ENCODE measurements at regions not wholly inside any gene's neighbourhood (a gene's known extent, or its start where the extent isn't known, plus 50 kb on each side); places are given as distances from the start of the nearest gene placed in this dataset.

GRCh38 chr5:124561451-124561850, 185.0 kb downstream of the ZNF608 start:
- Histone ChIP-seq H3K27ac (ENCODE audit: low read depth, low read length) (no peak overlapping the region), H3K79me2 (ENCODE audit: control insufficient read depth, insufficient read depth, low read length, unreplicated experiment) (no peaks in the 10 kb centered on the region), H3K27me3 (ENCODE audit: insufficient read depth, low read length) (no peaks in the 10 kb centered on the region), H2AFZ (ENCODE audit: low read length, unreplicated experiment) (no peak overlapping the region), H3K4me1 (ENCODE audit: control insufficient read depth, insufficient read depth, low read length, unreplicated experiment) (no peaks in the 10 kb centered on the region), H3K36me3 (ENCODE audit: insufficient read depth, low read length) (no peaks in the 10 kb centered on the region), H3K4me3 (ENCODE audit: low read depth, low read length) (no peak overlapping the region)

GRCh38 chr5:124560370-124560769, 186.1 kb downstream of the ZNF608 start:
- Histone ChIP-seq H2AFZ (ENCODE audit: low read length, unreplicated experiment) (no peak overlapping the region), H3K4me3 (ENCODE audit: low read depth, low read length) (no peak overlapping the region), H3K36me3 (ENCODE audit: insufficient read depth, low read length) (no peaks in the 10 kb centered on the region), H3K27ac (ENCODE audit: low read depth, low read length) (no peak overlapping the region), H3K79me2 (ENCODE audit: control insufficient read depth, insufficient read depth, low read length, unreplicated experiment) (no peaks in the 10 kb centered on the region), H3K27me3 (ENCODE audit: insufficient read depth, low read length) (no peaks in the 10 kb centered on the region), H3K4me1 (ENCODE audit: control insufficient read depth, insufficient read depth, low read length, unreplicated experiment) (no peaks in the 10 kb centered on the region)

GRCh38 chr5:124557761-124558160, 188.7 kb downstream of the ZNF608 start:
- Histone ChIP-seq H3K36me3 (ENCODE audit: insufficient read depth, low read length) (no peaks in the 10 kb centered on the region), H3K4me3 (ENCODE audit: low read depth, low read length) (no peak overlapping the region), H3K27me3 (ENCODE audit: insufficient read depth, low read length) (no peaks in the 10 kb centered on the region), H3K27ac (ENCODE audit: low read depth, low read length) (no peak overlapping the region), H2AFZ (ENCODE audit: low read length, unreplicated experiment) (no peak overlapping the region), H3K79me2 (ENCODE audit: control insufficient read depth, insufficient read depth, low read length, unreplicated experiment) (no peaks in the 10 kb centered on the region), H3K4me1 (ENCODE audit: control insufficient read depth, insufficient read depth, low read length, unreplicated experiment) (no peaks in the 10 kb centered on the region)

- H3K4me1 ChIP-seq (ENCODE audit: control insufficient read depth, insufficient read depth, low read length, unreplicated experiment): no peaks in the 10 kb centered on the region
- H3K36me3 ChIP-seq (ENCODE audit: insufficient read depth, low read length): no peaks in the 10 kb centered on the region
- no peak overlapping the region for H3K27ac ChIP-seq (ENCODE audit: low read depth, low read length)
- no peaks in the 10 kb centered on the region for H3K79me2 ChIP-seq (ENCODE audit: control insufficient read depth, insufficient read depth, low read length, unreplicated experiment)
- H2AFZ ChIP-seq (ENCODE audit: low read length, unreplicated experiment): no peak overlapping the region
- H3K4me3 ChIP-seq (ENCODE audit: low read depth, low read length): no peak overlapping the region
- H3K27me3 ChIP-seq (ENCODE audit: insufficient read depth, low read length): no peaks in the 10 kb centered on the region
Observed at GRCh38 chr5:124554746-124555578, 191.5 kb downstream of the ZNF608 start.

- Histone ChIP-seq H3K4me3 (ENCODE audit: low read depth, low read length) (no peak overlapping the region), H3K27ac (ENCODE audit: low read depth, low read length) (no peak overlapping the region), H2AFZ (ENCODE audit: low read length, unreplicated experiment) (no peak overlapping the region), H3K79me2 (ENCODE audit: control insufficient read depth, insufficient read depth, low read length, unreplicated experiment) (no peaks in the 10 kb centered on the region), H3K4me1 (ENCODE audit: control insufficient read depth, insufficient read depth, low read length, unreplicated experiment) (no peaks in the 10 kb centered on the region), H3K27me3 (ENCODE audit: insufficient read depth, low read length) (no peaks in the 10 kb centered on the region), H3K36me3 (ENCODE audit: insufficient read depth, low read length) (no peaks in the 10 kb centered on the region)
Observed at GRCh38 chr5:124553911-124554310, 192.5 kb downstream of the ZNF608 start.

GRCh38 chr5:124552526-124552925, 193.9 kb downstream of the ZNF608 start:
- Histone ChIP-seq H3K27me3 (ENCODE audit: insufficient read depth, low read length) (no peaks in the 10 kb centered on the region), H3K4me1 (ENCODE audit: control insufficient read depth, insufficient read depth, low read length, unreplicated experiment) (no peaks in the 10 kb centered on the region), H2AFZ (ENCODE audit: low read length, unreplicated experiment) (no peak overlapping the region), H3K36me3 (ENCODE audit: insufficient read depth, low read length) (no peaks in the 10 kb centered on the region), H3K4me3 (ENCODE audit: low read depth, low read length) (no peak overlapping the region), H3K27ac (ENCODE audit: low read depth, low read length) (no peak overlapping the region), H3K79me2 (ENCODE audit: control insufficient read depth, insufficient read depth, low read length, unreplicated experiment) (no peaks in the 10 kb centered on the region)

- Histone ChIP-seq H3K27ac (ENCODE audit: low read depth, low read length) (no peak overlapping the region), H3K4me1 (ENCODE audit: control insufficient read depth, insufficient read depth, low read length, unreplicated experiment) (no peaks in the 10 kb centered on the region), H3K4me3 (ENCODE audit: low read depth, low read length) (no peak overlapping the region), H3K79me2 (ENCODE audit: control insufficient read depth, insufficient read depth, low read length, unreplicated experiment) (no peaks in the 10 kb centered on the region), H3K36me3 (ENCODE audit: insufficient read depth, low read length) (no peaks in the 10 kb centered on the region), H3K27me3 (ENCODE audit: insufficient read depth, low read length) (no peaks in the 10 kb centered on the region), H2AFZ (ENCODE audit: low read length, unreplicated experiment) (no peak overlapping the region)
Observed at GRCh38 chr5:124551939-124552279, 194.5 kb downstream of the ZNF608 start.

GRCh38 chr5:124550731-124551130, 195.7 kb downstream of the ZNF608 start:
- no peak overlapping the region for H2AFZ ChIP-seq (ENCODE audit: low read length, unreplicated experiment)
- H3K27ac ChIP-seq (ENCODE audit: low read depth, low read length): no peak overlapping the region
- no peaks in the 10 kb centered on the region for H3K4me1 ChIP-seq (ENCODE audit: control insufficient read depth, insufficient read depth, low read length, unreplicated experiment)
- 0 out of 2 replicates have a peak, but pooled peaks cover 2% of the 10 kb centered on the region for H3K27me3 ChIP-seq (ENCODE audit: insufficient read depth, low read length)
- H3K4me3 ChIP-seq (ENCODE audit: low read depth, low read length): no peak overlapping the region
- H3K79me2 ChIP-seq (ENCODE audit: control insufficient read depth, insufficient read depth, low read length, unreplicated experiment): no peaks in the 10 kb centered on the region
- no peaks in the 10 kb centered on the region for H3K36me3 ChIP-seq (ENCODE audit: insufficient read depth, low read length)

GRCh38 chr5:124549891-124550436, 196.5 kb downstream of the ZNF608 start:
- Histone ChIP-seq H3K4me1 (ENCODE audit: control insufficient read depth, insufficient read depth, low read length, unreplicated experiment) (no peaks in the 10 kb centered on the region), H3K27ac (ENCODE audit: low read depth, low read length) (no peak overlapping the region), H2AFZ (ENCODE audit: low read length, unreplicated experiment) (no peak overlapping the region), H3K79me2 (ENCODE audit: control insufficient read depth, insufficient read depth, low read length, unreplicated experiment) (no peaks in the 10 kb centered on the region), H3K36me3 (ENCODE audit: insufficient read depth, low read length) (no peaks in the 10 kb centered on the region), H3K4me3 (ENCODE audit: low read depth, low read length) (no peak overlapping the region), H3K27me3 (ENCODE audit: insufficient read depth, low read length) (0 out of 2 replicates have a peak, but pooled peaks cover 2% of the 10 kb centered on the region)

GRCh38 chr5:124546643-124547042, 199.8 kb downstream of the ZNF608 start:
- no peaks in the 10 kb centered on the region for H3K4me1 ChIP-seq (ENCODE audit: control insufficient read depth, insufficient read depth, low read length, unreplicated experiment)
- no peak overlapping the region for H3K27ac ChIP-seq (ENCODE audit: low read depth, low read length)
- H2AFZ ChIP-seq (ENCODE audit: low read length, unreplicated experiment): no peak overlapping the region
- no peaks in the 10 kb centered on the region for H3K36me3 ChIP-seq (ENCODE audit: insufficient read depth, low read length)
- H3K79me2 ChIP-seq (ENCODE audit: control insufficient read depth, insufficient read depth, low read length, unreplicated experiment): no peaks in the 10 kb centered on the region
- H3K4me3 ChIP-seq (ENCODE audit: low read depth, low read length): no peak overlapping the region
- peaks cover 8% of the 10 kb centered on the region; the same call in 1 of the 2 replicates for H3K27me3 ChIP-seq (ENCODE audit: insufficient read depth, low read length)

Data from ACC112 (cell line).